Brain pericyte (primary cell): ENCODE measurements at regions not wholly inside any gene's neighbourhood (a gene's known extent, or its start where the extent isn't known, plus 50 kb on each side); places are given as distances from the start of the nearest gene placed in this dataset.

ENCODE experiments used
- DNase-seq: peaks from one replicate; pipeline ENCODE4 v3.0.0-alpha.2; 2012; ENCODE audit warnings: low read depth, low spot score

GRCh38 chr1:87766737-87767136, 438.1 kb downstream of the LMO4 start:
- DNase-seq = no peak

GRCh38 chr1:87778896-87779295, 450.2 kb downstream of the LMO4 start:
- DNase-seq = no peak

- DNase-seq = no peak
Measured at GRCh38 chr1:87781554-87781953, 452.9 kb downstream of the LMO4 start.

DNA sequence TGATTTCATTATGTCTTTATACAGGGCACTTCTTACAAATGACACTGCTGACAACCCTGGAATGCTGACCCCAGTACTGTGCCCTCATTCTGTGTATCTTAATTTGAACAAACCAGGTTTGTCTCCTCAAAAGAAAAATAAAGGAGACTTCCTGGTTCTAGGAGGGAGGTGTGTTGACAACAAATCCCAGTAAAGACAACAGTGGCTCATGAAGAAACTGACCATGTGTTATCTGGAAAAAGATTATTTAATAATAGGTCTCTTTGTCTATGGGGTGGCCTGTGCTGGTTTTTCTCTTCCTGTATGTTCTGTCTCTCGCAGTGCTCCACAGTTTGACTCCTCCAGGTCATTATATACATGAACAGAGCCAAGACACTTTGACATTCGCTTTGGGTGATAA, 454.6 kb downstream of the LMO4 start:
- no peak for DNase-seq

GRCh38 chr1:87785386-87785785, 456.7 kb downstream of the LMO4 start:
- DNase-seq = no peak

DNA sequence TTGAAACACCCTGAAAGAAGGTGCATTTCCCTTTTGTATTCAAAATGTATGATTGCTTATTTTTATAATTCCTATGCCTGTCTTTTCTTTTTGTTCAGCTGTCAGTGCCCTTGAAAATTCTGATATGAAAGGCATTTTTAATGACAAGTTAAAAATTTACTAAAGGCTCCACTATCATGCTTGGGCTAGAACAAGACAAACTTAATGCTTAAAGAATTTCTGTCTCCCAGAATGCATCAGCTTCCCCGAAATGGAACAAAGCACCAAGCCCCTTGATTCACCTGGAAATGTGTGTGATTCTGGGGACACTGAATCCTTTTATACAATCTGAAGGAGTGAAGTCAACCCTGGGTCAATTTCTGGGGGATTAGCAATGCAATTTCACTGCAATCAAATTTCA, 457.5 kb downstream of the LMO4 start:
- DNase-seq = no peak

- no peak for DNase-seq
Measured at GRCh38 chr1:87786861-87787545, 458.3 kb downstream of the LMO4 start.

DNA sequence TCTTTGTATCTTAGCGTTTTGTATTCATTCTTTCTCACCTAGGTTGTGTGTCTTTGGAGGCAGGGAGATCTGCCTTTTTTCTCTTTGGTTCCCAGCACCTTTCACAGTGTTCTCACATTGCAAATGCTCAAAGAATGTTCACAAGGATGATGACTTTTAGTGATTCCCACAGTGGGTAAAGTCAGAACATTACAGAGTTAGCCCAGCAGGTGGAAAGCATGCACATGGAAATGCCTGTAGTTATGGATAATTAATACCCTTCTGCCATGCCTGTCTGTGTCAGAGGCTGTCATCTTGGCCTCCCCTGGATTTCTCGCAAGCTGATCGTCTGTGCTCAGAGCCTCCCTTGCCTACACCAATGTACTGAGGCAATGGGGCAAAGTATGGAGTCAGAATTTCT, 458.9 kb downstream of the LMO4 start:
- no peak for DNase-seq

DNA sequence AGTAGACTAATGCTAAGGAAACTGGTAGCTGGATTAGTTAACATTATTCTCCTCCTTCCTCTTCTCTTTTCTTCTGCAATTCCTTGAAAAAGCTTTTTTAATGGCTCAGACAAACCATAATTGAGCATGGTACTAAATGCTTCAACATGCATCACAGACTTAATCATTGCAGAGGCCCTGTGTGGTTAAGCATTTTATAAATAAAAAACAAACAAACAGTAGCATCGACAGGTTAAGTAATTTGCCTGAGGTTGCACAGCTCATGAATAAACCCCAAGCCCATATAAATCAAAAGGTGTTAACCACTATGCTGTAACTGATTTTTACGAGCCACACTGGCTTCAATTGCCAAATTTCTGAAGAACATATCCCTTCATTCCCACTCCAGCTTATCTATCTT, 462.1 kb downstream of the LMO4 start:
- no peak for DNase-seq

DNA sequence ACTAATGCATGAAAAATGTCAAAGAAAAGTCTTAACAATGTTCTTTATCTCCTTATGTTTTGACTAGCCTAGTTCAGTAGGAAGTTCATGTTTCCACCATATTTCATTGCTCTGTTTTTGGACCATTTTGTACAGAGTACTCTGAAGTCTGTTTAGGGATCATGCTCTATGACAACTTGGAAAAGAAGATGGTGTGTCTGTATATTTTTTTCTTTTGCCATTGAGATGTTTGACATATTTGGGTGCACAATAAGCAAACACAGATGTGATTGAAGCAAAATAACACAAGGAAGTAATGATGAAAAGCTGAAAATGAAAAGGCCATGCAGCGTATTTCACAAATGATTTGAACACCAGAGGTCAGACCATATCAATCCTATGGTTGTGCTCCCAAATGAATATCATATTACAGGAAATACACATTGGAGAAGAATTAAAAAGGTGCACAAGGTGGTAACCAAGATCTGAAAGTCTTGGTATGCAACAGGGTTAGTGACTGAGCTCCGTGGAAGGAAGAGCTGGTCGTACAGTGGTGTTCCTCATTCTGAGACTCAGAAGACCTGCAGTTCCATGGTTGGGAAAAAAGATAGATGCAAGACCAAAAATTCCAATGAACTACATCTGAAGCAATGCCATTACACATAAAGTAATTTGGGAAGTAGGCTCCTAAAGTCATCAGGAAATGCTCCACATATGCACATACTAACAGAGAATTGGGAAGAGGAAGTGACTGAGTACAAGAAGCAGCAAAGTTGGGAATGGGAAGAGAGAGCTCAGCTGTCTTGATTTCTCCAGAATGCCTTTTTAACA, 463.5 kb downstream of the LMO4 start:
- DNase-seq = no peak

GRCh38 chr1:87794788-87795614, 466.3 kb downstream of the LMO4 start:
- DNase-seq = no peak

- no peak for DNase-seq
Measured at GRCh38 chr1:87795615-87796337, 467.1 kb downstream of the LMO4 start.

- DNase-seq = no peak
Measured at GRCh38 chr1:87796471-87796901, 467.8 kb downstream of the LMO4 start.

GRCh38 chr1:87799451-87799850, 470.8 kb downstream of the LMO4 start:
- no peak for DNase-seq

- DNase-seq = no peak
Measured at GRCh38 chr1:87800006-87800405, 471.3 kb downstream of the LMO4 start.

GRCh38 chr1:87803375-87803774, 474.7 kb downstream of the LMO4 start:
- no peak for DNase-seq

GRCh38 chr1:87804128-87804527, 475.4 kb downstream of the LMO4 start:
- no peak for DNase-seq

DNA sequence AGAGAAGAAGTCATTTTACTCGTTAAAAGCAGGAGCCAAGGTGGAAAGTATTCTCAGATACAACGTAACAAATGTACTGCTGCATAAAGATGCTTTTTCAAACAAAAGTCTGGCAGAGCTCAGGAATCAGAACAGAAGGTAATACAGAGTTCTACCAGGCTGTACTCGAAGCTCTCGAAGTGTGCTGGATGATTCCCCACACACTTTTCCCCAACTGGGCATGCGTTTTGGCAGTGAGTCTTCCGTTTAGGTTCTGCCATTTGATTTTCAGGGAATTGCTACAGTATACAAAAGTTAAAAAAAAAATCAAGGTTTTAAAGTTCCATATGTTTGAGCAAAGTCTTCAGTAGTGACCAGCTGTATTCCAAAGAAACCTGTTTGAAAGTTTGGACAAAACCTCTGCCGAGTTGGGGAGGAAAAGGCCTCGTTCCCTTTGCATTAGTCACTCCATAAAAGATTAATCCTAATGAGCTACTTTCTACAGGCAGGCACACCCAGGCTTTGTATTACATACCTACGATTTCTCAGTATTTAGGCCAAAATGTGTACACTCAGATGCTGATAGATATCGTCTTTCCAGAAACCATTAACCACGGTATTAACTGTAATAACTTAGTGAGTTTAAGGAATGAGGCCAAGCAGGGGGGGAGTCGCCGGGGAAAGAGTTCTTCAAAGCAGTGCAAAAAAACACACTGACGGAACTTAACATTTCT, 477.1 kb downstream of the LMO4 start:
- DNase-seq = no peak

DNA sequence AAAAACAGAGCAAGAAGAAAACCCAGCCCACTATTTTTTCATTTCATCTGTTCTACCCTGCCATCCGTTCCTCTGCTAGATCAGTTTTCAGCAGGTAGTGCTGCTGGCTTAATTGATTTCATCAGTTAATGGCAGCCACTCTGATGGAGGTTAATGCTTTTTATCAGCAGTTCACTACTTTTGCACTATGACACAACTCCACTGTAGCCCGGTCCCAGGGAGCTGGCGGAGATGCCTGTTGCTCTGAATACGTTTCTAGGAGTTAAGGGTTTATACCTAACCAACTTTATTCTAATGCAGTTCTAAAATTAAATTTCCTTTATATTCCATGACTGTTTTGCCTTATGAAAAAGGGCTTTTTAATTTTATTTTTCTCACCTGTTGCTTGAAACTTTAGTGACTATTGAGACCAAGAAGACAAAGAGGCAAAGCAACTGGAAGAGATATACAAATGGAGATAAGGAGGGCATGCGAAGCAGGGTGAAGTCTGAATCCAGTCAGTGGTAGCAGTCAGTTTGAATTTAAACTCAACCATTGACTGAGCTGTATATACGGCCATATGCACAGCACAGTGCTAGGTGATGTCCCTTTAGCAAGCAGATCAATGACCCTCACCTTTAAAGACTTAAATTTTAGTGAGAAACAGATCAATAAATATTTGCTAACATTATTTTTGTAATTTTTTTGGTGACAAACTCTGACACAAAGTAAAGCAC, 477.9 kb downstream of the LMO4 start:
- DNase-seq = no peak

- no peak for DNase-seq
Measured at GRCh38 chr1:87810166-87810565, 481.5 kb downstream of the LMO4 start.
